Spleen (tissue), 11 donors: ENCODE measurements at regions not wholly inside any gene's neighbourhood (a gene's known extent, or its start where the extent isn't known, plus 50 kb on each side); places are given as distances from the start of the nearest gene placed in this dataset.

Source experiments
- DNase-seq: peaks from one replicate; pipeline ENCODE4 v3.0.0-alpha.2; 2020
- H3K27ac ChIP-seq, 8 donors: fragments of 200-600 bp; sonication (generic) in 7 of 8; 1 replicate in 4 of 8; 2 replicates in 4 of 8; pipeline versions ENCODE4 v1.5.0 to v1.8.0; 2016 to 2021; ENCODE audit warnings: inconsistent platforms in 4 of 8, mild to moderate bottlenecking in 4 of 8, moderate library complexity in 1 of 8
- H3K27me3 ChIP-seq, 7 donors: fragments of 200-600 bp; sonication (generic) in 6 of 7; replicated peaks in 1 of 7; 1 replicate in 4 of 7; 2 replicates in 3 of 7; pipeline versions ENCODE4 v1.5.0 to v1.8.0; 2016 to 2021; ENCODE audit warnings: inconsistent platforms in 3 of 7, mild to moderate bottlenecking in 1 of 7
- H3K36me3 ChIP-seq, 6 donors: fragments of 200-600 bp; sonication (generic) in 5 of 6; 1 replicate in 4 of 6; 2 replicates in 2 of 6; pipeline versions ENCODE4 v1.5.0 to v1.8.0; 2016 to 2021; ENCODE audit warnings: inconsistent platforms in 2 of 6
- H3K4me1 ChIP-seq, 6 donors: fragments of 200-600 bp; sonication (generic) in 5 of 6; 1 replicate in 3 of 6; 2 replicates in 3 of 6; pipeline versions ENCODE4 v1.5.0 to v1.8.0; 2016 to 2021; ENCODE audit warnings: inconsistent platforms in 3 of 6
- H3K4me3 ChIP-seq, 8 donors: fragments of 200-600 bp; sonication (generic) in 7 of 8; 1 replicate in 4 of 8; 2 replicates in 4 of 8; pipeline versions ENCODE4 v1.5.0 to v1.8.0; 2016 to 2021; ENCODE audit warnings: inconsistent platforms in 4 of 8, mild to moderate bottlenecking in 4 of 8, moderate library complexity in 2 of 8
- H3K9me3 ChIP-seq, 8 donors: fragments of 200-600 bp; sonication (generic) in 7 of 8; 1 replicate in 4 of 8; 2 replicates in 4 of 8; pipeline versions ENCODE4 v1.5.0 to v1.8.0; 2016 to 2021; ENCODE audit warnings: inconsistent platforms in 4 of 8
- CTCF ChIP-seq, 11 experiments: fragments of 200-600 bp in 7 of 11; fragments of 450-650 bp in 4 of 11; sonication (generic) in 4 of 11; IDR thresholded peaks in 8 of 11; conservative IDR thresholded peaks in 3 of 11; 1 replicate in 7 of 11; 2 replicates in 4 of 11; pipeline versions ENCODE4 v1.4.0 to v1.8.0; 2016 to 2021; ENCODE audit warnings: antibody characterized with exemption in 11 of 11, inconsistent platforms in 4 of 11, mild to moderate bottlenecking in 1 of 11
- POLR2A ChIP-seq, 3 donors: fragments of 450-650 bp; IDR thresholded peaks; one replicate each; pipeline ENCODE4 v1.5.1; 2017; ENCODE audit warnings: antibody characterized with exemption in 3 of 3, mild to moderate bottlenecking in 1 of 3
- POLR2AphosphoS5 ChIP-seq, 3 donors: sonication (generic); formaldehyde crosslinking; IDR thresholded peaks; one replicate each; pipeline ENCODE4 v1.5.1; 2017; ENCODE audit warnings: antibody characterized with exemption in 3 of 3
- WGBS, 5 donors: extraction: QIAGEN DNeasy Blood & Tissue Kit in 3 of 5; methylation state at CpG; one replicate each; pipeline versions ENCODE4 v1.1.5 to v1.1.7; 2013 to 2018; 5-methylcytosine and 5-hydroxymethylcytosine counted together
- intact Hi-C: fragments of 100-400 bp; cut with DNase I; formaldehyde crosslinking; loops from one replicate; pipeline ENCODE4 v1.15.0; 2023; ENCODE audit warnings: low total_unique reads
- donor health status: healthy with polysubstance abuse.
- donor health status: DM: no; HTN: no; CAD: no; lungs with moderate emphysema.
- donor health status: DM: no; HTN: no; CAD: no.
- donor health status: Bipolar disorder and iron deficiency.
- donor health status: healthy.
- donor health status: DM: no; HTN: no; CAD: no.
- donor health status: DM: yes; HTN: yes; CAD: no.

GRCh38 chr11:116111546-116111945, 607.3 kb upstream of the CADM1 start:
- TF ChIP-seq POLR2AphosphoS5 (IDR thresholded peaks at IDR 0.05) (no peak), CTCF (IDR thresholded peaks at IDR 0.05 in 8 of 11, conservative IDR thresholded peaks at IDR 0.05 in 3 of 11) (no peak), POLR2A (IDR thresholded peaks at IDR 0.05) (no peak)
- no peaks in the 10 kb centered on the region for H3K36me3 ChIP-seq
- H3K4me1 ChIP-seq = no peaks in the 10 kb centered on the region
- DNase-seq = peak; percentile 44
- no peak overlapping the region for H3K27ac ChIP-seq
- H3K9me3 ChIP-seq = peaks cover 0 to 17% (median 10%) of the 10 kb centered on the region in 8 donors
- no peak overlapping the region for H3K4me3 ChIP-seq
- H3K27me3 ChIP-seq = peaks cover 0 to 6% (median 0%) of the 10 kb centered on the region in 7 donors
- intact Hi-C loops = no loop called here
- 76 to 94% (median 90%) methylated on average over 3 of the region's 3 CpGs for WGBS, 5 donors

- H3K36me3 ChIP-seq = no peaks in the 10 kb centered on the region
Measured at GRCh38 chr11:116110802-116111201, 606.6 kb upstream of the CADM1 start.

GRCh38 chr11:116110356-116110755, 606.1 kb upstream of the CADM1 start:
- Histone ChIP-seq H3K27me3 (peaks cover 0 to 6% (median 0%) of the 10 kb centered on the region in 7 donors), H3K36me3 (no peaks in the 10 kb centered on the region), H3K4me3 (no peak overlapping the region), H3K9me3 (peaks cover 0 to 17% (median 10%) of the 10 kb centered on the region in 8 donors), H3K27ac (no peak overlapping the region), H3K4me1 (no peaks in the 10 kb centered on the region)
- intact Hi-C loops = no loop called here
- TF ChIP-seq POLR2AphosphoS5 (IDR thresholded peaks at IDR 0.05) (no peak), POLR2A (IDR thresholded peaks at IDR 0.05) (no peak), CTCF (IDR thresholded peaks at IDR 0.05 in 8 of 11, conservative IDR thresholded peaks at IDR 0.05 in 3 of 11) (no peak)
- 78 to 90% (median 88%) methylated on average over 1 of the region's 1 CpG for WGBS, 5 donors
- no peak for DNase-seq

More at GRCh38 chr11:116110802-116111201, 606.6 kb upstream of the CADM1 start:
- Histone ChIP-seq H3K9me3 (peaks cover 0 to 17% (median 10%) of the 10 kb centered on the region in 8 donors), H3K4me1 (no peaks in the 10 kb centered on the region), H3K4me3 (no peak overlapping the region), H3K27me3 (peaks cover 0 to 6% (median 0%) of the 10 kb centered on the region in 7 donors), H3K27ac (no peak overlapping the region)
- intact Hi-C loops = no loop called here
- DNase-seq = peak; percentile 51
- 71 to 90% (median 81%) methylated on average over 1 of the region's 1 CpG for WGBS, 5 donors
- no peak for TF ChIP-seq CTCF (IDR thresholded peaks at IDR 0.05 in 8 of 11, conservative IDR thresholded peaks at IDR 0.05 in 3 of 11)
- no peak for TF ChIP-seq POLR2AphosphoS5 (IDR thresholded peaks at IDR 0.05)

- H3K36me3 ChIP-seq = no peaks in the 10 kb centered on the region
- TF ChIP-seq CTCF (IDR thresholded peaks at IDR 0.05 in 8 of 11, conservative IDR thresholded peaks at IDR 0.05 in 3 of 11) = no peak
- TF ChIP-seq POLR2A (IDR thresholded peaks at IDR 0.05) = no peak
- no peak for TF ChIP-seq POLR2AphosphoS5 (IDR thresholded peaks at IDR 0.05)
- H3K27ac ChIP-seq = no peak overlapping the region
- intact Hi-C loops = no loop called here
- H3K9me3 ChIP-seq = peaks cover 0 to 17% (median 10%) of the 10 kb centered on the region in 8 donors
- no peak overlapping the region for H3K4me3 ChIP-seq
- H3K4me1 ChIP-seq = no peaks in the 10 kb centered on the region
- H3K27me3 ChIP-seq = peaks cover 0 to 9% (median 0%) of the 10 kb centered on the region in 7 donors
- DNase-seq = no peak
- WGBS, 5 donors = 88 to 94% (median 92%) methylated on average over 5 of the region's 5 CpGs
Measured at GRCh38 chr11:116109228-116109627, 605.0 kb upstream of the CADM1 start.
